Astrocyte (in vitro differentiated cells and primary cell): ENCODE measurements at regions not wholly inside any gene's neighbourhood (a gene's known extent, or its start where the extent isn't known, plus 50 kb on each side); places are given as distances from the start of the nearest gene placed in this dataset.

ENCODE experiments used
- DNase-seq: peaks from one replicate; pipeline ENCODE4 v3.0.0-alpha.2; 2010; ENCODE audit warnings: low read depth
- FAIRE-seq: peaks from 2 replicates; lab custom pipeline; 2011; peaks lifted over from hg19 to GRCh38; lab: Jason Lieb, UNC
- H2AFZ ChIP-seq: 2 replicates; pipeline ENCODE4 v1.6.0; 2012; ENCODE audit warnings: low read depth, low read length, inconsistent platforms
- H3K27ac ChIP-seq: 2 replicates; pipeline ENCODE4 v1.5.1; 2011; ENCODE audit warnings: low read depth, low read length, inconsistent platforms
- H3K27me3 ChIP-seq: 2 replicates; pipeline ENCODE4 v1.6.0; 2011; ENCODE audit warnings: low read length, inconsistent platforms; ENCODE audit not compliant: insufficient read depth
- H3K36me3 ChIP-seq: 2 replicates; pipeline ENCODE4 v1.5.1; 2011; ENCODE audit warnings: low read length, inconsistent platforms; ENCODE audit not compliant: insufficient read depth
- H3K4me1 ChIP-seq: 2 replicates; pipeline ENCODE4 v1.5.1; 2011; ENCODE audit warnings: low read length, inconsistent platforms; ENCODE audit not compliant: insufficient read depth
- H3K4me2 ChIP-seq: 2 replicates; pipeline ENCODE4 v1.6.0; 2012; ENCODE audit warnings: low read length, inconsistent platforms
- H3K4me3 ChIP-seq: 2 replicates; pipeline ENCODE4 v1.5.1; 2011; ENCODE audit warnings: low read depth, mild to moderate bottlenecking, low read length, inconsistent platforms; ENCODE audit not compliant: insufficient read depth
- H3K79me2 ChIP-seq: 2 replicates; pipeline ENCODE4 v1.6.0; 2012; ENCODE audit warnings: mild to moderate bottlenecking, low read length, inconsistent platforms; ENCODE audit not compliant: insufficient read depth
- H3K9ac ChIP-seq: 2 replicates; pipeline ENCODE4 v1.6.0; 2012; ENCODE audit warnings: mild to moderate bottlenecking, low read length, inconsistent platforms
- H3K9me3 ChIP-seq: 2 replicates; pipeline ENCODE4 v1.5.1; 2012; ENCODE audit warnings: low read depth, mild to moderate bottlenecking, low read length, inconsistent platforms; ENCODE audit not compliant: insufficient read depth
- H4K20me1 ChIP-seq: 2 replicates; pipeline ENCODE4 v1.6.0; 2012; ENCODE audit warnings: low read length, inconsistent platforms; ENCODE audit not compliant: insufficient read depth
- H3K27ac Mint-ChIP-seq: one replicate; pipeline ENCODE4 v1.8.0; 2021; ENCODE audit warnings: mild to moderate bottlenecking, mixed read lengths; ENCODE audit not compliant: unreplicated experiment
- H3K27me3 Mint-ChIP-seq: one replicate; pipeline ENCODE4 v1.8.0; 2021; ENCODE audit warnings: low read depth, mixed read lengths; ENCODE audit not compliant: unreplicated experiment
- H3K36me3 Mint-ChIP-seq: one replicate; pipeline ENCODE4 v1.8.0; 2021; ENCODE audit warnings: low read depth, mixed read lengths; ENCODE audit not compliant: unreplicated experiment
- H3K4me1 Mint-ChIP-seq: one replicate; pipeline ENCODE4 v1.8.0; 2021; ENCODE audit warnings: low read depth, mixed read lengths; ENCODE audit not compliant: unreplicated experiment
- H3K4me3 Mint-ChIP-seq: one replicate; pipeline ENCODE4 v1.8.0; 2021; ENCODE audit warnings: mild to moderate bottlenecking, moderate library complexity, mixed read lengths; ENCODE audit not compliant: unreplicated experiment
- H3K9me3 Mint-ChIP-seq: one replicate; pipeline ENCODE4 v1.8.0; 2021; ENCODE audit warnings: mild to moderate bottlenecking, mixed read lengths; ENCODE audit not compliant: unreplicated experiment
- EZH2 ChIP-seq: IDR thresholded peaks from 2 replicates; pipeline ENCODE4 v1.6.1; 2012; ENCODE audit warnings: mild to moderate bottlenecking, low read length, inconsistent platforms; ENCODE audit not compliant: insufficient read depth
- TF ChIP-seq, protein P1 (sequence below): IDR thresholded peaks from 2 replicates; pipeline ENCODE4 v1.5.1; 2011; ENCODE audit warnings: low read depth, mild to moderate bottlenecking, inconsistent platforms, low read length, moderate library complexity; ENCODE audit not compliant: insufficient read depth

DNA sequence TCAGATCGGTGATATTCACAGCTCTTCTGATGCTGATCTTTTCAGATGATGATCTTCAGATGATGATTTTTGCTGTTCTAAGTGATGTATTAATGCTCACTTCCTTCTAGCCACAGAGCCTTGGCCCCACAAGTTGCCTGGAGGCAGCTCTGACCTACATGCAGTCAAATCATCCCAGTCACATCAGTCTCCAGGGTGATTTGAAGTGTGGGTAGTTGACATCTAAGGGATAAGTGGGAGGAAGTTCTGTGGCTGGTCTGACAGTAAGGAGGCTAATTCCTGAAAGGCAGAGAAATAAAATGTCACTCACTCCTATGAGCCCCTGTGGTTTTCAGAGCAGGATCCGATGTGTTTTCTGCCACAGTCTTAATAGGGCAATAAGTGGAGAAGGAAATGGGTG lies 79.8 kb upstream of the RPL34 start:
- Histone ChIP-seq H3K4me1 (no peaks in the 10 kb centered on the region), H3K9me3 (no peaks in the 10 kb centered on the region), H3K27me3 (peaks cover 3% of the 10 kb centered on the region), H3K79me2 (no peaks in the 10 kb centered on the region), H3K4me2 (no peak overlapping the region), H2AFZ (no peak overlapping the region), H3K9ac (no peak overlapping the region), H4K20me1 (no peaks in the 10 kb centered on the region), H3K36me3 (no peaks in the 10 kb centered on the region), H3K27ac (no peak overlapping the region), H3K4me3 (no peak overlapping the region)
- Mint-ChIP-seq H3K27ac (no peak overlapping the region), H3K36me3 (peaks cover 3% of the 10 kb centered on the region), H3K4me1 (peaks cover 8% of the 10 kb centered on the region), H3K4me3 (no peak overlapping the region), H3K9me3 (peaks cover 5% of the 10 kb centered on the region), H3K27me3 (peaks cover 6% of the 10 kb centered on the region)
- FAIRE-seq (no peak), DNase-seq (no peak)
- no peak for TF ChIP-seq EZH2
- TF ChIP-seq, protein P1, sequence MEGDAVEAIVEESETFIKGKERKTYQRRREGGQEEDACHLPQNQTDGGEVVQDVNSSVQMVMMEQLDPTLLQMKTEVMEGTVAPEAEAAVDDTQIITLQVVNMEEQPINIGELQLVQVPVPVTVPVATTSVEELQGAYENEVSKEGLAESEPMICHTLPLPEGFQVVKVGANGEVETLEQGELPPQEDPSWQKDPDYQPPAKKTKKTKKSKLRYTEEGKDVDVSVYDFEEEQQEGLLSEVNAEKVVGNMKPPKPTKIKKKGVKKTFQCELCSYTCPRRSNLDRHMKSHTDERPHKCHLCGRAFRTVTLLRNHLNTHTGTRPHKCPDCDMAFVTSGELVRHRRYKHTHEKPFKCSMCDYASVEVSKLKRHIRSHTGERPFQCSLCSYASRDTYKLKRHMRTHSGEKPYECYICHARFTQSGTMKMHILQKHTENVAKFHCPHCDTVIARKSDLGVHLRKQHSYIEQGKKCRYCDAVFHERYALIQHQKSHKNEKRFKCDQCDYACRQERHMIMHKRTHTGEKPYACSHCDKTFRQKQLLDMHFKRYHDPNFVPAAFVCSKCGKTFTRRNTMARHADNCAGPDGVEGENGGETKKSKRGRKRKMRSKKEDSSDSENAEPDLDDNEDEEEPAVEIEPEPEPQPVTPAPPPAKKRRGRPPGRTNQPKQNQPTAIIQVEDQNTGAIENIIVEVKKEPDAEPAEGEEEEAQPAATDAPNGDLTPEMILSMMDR, result no peak

DNA sequence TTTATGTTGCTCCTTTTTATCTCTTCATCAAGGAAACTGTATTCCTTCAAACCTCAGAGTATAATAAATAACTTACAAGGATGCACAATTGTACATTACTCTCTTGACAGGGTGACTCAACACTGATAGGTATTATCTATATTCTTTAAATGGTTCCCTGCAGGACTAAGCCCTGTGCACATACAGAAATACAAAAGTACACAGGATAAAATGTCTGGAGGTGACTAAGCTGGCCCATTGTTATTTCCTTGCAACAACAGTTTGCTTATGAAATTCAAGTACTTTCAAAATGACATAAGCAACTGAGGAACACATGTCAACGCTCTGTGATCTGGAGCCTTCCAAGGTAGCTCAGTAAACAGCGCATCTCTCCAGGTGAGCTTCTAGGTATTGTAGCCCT lies 83.8 kb upstream of the RPL34 start:
- no peaks in the 10 kb centered on the region for H3K9me3 ChIP-seq
- FAIRE-seq (no peak), DNase-seq (no peak)
- H3K27ac ChIP-seq, result no peak overlapping the region
- no peak overlapping the region for H3K4me3 Mint-ChIP-seq
- no peak overlapping the region for H3K27ac Mint-ChIP-seq
- H2AFZ ChIP-seq, result no peak overlapping the region
- no peaks in the 10 kb centered on the region for H3K79me2 ChIP-seq
- H3K36me3 ChIP-seq, result no peaks in the 10 kb centered on the region
- peaks cover 22% of the 10 kb centered on the region for H3K4me1 Mint-ChIP-seq
- no peak overlapping the region for H3K4me2 ChIP-seq
- no peaks in the 10 kb centered on the region for H4K20me1 ChIP-seq
- TF ChIP-seq, protein P1, result no peak
- TF ChIP-seq EZH2, result no peak
- no peaks in the 10 kb centered on the region for H3K27me3 ChIP-seq
- H3K9me3 Mint-ChIP-seq, result peaks cover 2% of the 10 kb centered on the region
- no peaks in the 10 kb centered on the region for H3K36me3 Mint-ChIP-seq
- H3K9ac ChIP-seq, result no peak overlapping the region
- H3K27me3 Mint-ChIP-seq, result no peaks in the 10 kb centered on the region
- no peak overlapping the region for H3K4me3 ChIP-seq
- H3K4me1 ChIP-seq, result no peaks in the 10 kb centered on the region

DNA sequence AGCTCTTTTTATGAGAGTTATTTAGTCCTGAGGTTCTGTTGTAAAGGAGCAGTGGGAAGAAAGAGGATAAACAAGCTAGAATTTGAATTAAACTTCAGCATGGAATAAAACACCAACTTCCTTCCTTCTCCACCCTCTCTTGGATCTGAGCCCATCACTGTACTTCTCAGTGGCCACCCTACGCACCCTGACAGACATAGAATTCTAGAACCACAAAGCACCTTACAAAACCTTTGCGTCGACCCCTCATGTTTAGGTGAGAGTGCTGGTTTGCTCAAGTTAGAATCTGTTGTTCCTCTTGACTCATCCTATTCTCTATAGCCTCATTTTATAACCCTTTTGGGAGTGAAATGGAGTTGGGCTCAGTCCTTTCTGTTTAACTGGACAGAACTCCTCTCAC lies 84.6 kb upstream of the RPL34 start:
- Mint-ChIP-seq H3K4me1 (peaks cover 22% of the 10 kb centered on the region), H3K27me3 (no peaks in the 10 kb centered on the region), H3K27ac (no peak overlapping the region), H3K9me3 (no peaks in the 10 kb centered on the region), H3K36me3 (no peaks in the 10 kb centered on the region), H3K4me3 (no peak overlapping the region)
- Histone ChIP-seq H4K20me1 (no peaks in the 10 kb centered on the region), H3K9me3 (no peaks in the 10 kb centered on the region), H3K4me1 (no peaks in the 10 kb centered on the region), H3K9ac (no peak overlapping the region), H3K27me3 (no peaks in the 10 kb centered on the region), H3K36me3 (no peaks in the 10 kb centered on the region), H3K79me2 (no peaks in the 10 kb centered on the region), H3K27ac (no peak overlapping the region), H2AFZ (no peak overlapping the region), H3K4me2 (no peak overlapping the region), H3K4me3 (no peak overlapping the region)
- FAIRE-seq, result no peak
- DNase-seq, result no peak
- no peak for TF ChIP-seq EZH2
- TF ChIP-seq, protein P1, result no peak
